HPDE6-E6E7 (cell line): ENCODE measurements at regions not wholly inside any gene's neighbourhood (a gene's known extent, or its start where the extent isn't known, plus 50 kb on each side); places are given as distances from the start of the nearest gene placed in this dataset.
"Not testable (repeated sequence)": the region's sequence is repeated elsewhere in the genome, so short reads cannot be mapped to it uniquely, and the experiment has no call there.

Experiments used
- DNase-seq: peaks from one replicate; pipeline ENCODE4 v3.0.0; 2011; ENCODE audit warnings: missing footprints; ENCODE audit errors: extremely low spot score

- DNase-seq: no peak
These were observed 90.8 kb downstream of the ARL4C start for GRCh38 chr2:234406085-234406484.

DNA sequence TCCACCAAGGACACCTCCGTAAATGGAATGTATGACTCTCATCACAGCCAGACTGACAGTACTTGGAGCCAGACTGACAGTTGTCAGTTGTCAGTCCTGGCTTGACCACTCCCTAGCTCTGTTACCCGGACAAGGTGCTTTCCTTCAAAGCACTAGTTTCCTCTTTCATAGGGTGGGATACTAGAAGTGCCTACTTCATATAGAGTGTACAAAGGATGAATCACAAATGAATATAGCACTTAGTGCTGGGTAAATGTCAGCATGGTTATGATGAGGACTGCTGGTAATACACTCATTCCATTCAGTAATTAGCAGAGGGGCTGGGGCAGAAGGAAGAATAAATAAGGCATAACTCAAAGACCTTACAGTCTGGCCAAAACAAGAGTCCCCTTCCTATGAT lies 91.4 kb downstream of the ARL4C start:
- DNase-seq: no peak

DNA sequence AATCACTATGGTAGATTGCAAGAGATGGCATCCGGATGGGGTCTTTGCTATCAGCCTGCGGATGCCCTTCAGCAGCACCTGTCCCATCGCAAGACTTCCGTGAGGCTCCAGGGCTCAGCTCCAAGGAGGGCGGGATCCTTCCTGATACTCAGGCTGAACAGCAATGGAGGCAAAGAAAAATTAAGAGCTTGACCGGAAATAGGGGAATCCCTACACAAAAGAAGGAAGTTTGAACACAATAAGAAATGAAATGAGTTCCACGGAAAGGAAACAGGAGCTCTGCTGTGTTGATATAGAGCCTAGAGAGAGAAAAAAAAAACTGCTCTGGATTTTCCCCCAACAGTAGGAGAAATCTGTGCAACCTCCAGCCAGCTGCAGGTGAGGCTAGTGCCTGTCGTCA lies 91.9 kb downstream of the ARL4C start:
- no peak for DNase-seq

- DNase-seq: no peak
These were observed 93.1 kb downstream of the ARL4C start for GRCh38 chr2:234403751-234404150.

- no peak for DNase-seq
These were observed 93.8 kb downstream of the ARL4C start for GRCh38 chr2:234403074-234403473.

DNA sequence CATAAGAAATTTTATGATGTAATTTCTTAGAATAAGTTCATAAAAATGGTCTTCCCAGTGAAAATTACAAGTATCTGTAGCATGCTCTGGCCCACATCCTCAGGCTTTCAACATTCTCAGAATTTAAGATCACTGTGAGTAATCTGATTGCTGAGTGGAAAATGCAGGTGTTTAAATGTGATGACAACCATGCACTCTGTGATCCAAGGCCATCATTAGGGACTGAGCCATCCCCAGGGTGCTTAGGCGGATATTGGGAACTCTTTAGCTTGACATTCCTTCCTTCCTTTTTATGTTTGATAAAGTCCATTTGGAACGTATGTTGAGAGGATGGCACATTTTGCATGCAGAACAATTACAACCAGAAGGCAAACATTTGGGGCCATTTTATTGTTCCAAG lies 95.5 kb downstream of the ARL4C start:
- DNase-seq: no peak

DNA sequence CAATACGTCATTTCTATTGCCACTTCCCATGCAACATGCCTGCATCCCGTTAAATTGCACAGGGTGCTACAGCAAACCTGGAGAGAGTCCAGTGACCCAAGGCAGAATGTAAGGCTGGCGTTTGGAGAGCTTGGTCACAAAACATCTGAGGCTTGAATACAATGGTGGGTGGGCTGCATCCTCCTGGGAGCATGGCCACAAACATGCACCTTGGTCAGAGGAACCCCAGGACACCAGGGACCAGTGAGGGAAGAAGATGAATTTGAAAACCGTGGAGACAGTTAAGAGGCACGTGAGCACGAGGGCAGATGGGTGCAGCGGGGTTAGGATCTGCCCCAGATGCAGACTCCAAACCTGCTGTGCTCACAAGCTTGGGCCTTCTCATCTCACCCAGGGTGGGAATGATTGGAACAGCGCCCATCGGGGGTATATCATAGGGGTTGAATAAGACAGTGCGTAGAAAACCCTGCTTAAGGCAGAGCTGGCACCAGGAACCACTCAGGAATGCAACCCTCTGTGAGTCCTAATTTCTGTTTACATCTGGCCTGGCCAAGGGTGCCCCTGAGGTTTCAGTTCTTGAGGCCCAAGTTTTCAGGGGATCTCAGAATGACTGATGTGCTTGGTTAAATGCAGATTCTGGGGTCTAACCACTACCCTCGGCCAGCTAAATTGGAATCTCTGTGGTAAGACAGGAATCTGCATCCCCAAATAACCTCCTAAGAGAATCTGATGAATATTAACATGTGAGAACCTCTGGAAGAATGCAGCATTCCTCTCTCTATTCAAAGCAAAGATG lies 97.2 kb downstream of the ARL4C start:
- no peak for DNase-seq

- no peak for DNase-seq
These were observed 98.3 kb downstream of the ARL4C start for GRCh38 chr2:234398531-234398930.

DNA sequence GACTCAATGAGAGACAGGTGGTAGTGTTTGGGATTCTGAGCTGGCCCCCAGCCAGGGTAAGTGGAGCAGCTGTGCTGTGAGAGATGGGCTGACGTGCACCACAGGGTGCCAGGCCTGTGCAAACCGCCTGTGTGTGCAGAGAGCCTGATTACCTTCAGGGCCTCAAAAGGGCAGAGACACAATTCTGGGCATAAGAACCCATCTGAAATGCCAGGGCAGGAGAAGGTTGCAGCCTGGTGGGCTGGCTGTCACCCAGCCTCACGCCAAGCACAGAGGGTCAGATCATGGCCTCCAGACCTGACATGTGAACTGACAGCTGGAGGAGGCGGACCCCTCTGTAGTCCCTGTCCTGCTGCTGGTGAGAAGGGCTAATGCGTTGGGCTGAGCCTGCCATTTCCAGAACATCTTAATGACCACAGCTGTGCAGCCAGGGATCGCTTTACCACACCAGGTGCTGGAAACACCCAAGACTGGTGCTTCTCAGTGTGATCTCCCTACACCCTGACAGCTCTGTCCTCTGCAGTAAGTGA lies 100.9 kb downstream of the ARL4C start:
- DNase-seq: no peak

GRCh38 chr2:234394450-234394849 lies 102.4 kb downstream of the ARL4C start:
- DNase-seq: no peak

DNA sequence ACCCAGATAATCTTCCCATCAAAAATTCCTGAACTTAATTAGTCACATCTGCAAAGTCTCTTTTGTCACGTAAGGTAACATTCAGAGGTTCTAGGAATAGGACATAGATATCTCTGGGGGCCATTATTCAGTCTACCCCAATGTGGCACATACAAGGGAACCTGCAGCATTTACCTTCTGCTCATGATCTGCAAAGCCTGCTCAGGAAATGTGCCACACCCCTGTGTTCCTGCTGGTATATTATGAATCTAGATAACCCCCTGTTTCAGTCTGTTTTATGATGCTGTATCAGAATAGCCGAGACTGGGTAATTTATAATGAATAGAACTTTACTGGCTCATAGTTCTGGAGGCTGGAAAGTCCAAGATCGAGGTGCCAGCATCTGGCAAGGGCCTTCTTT lies 103.5 kb downstream of the ARL4C start:
- no peak for DNase-seq

- DNase-seq: no peak
These were observed 104.8 kb downstream of the ARL4C start for GRCh38 chr2:234392041-234392615.

- DNase-seq: no peak
These were observed 105.3 kb downstream of the ARL4C start for GRCh38 chr2:234391625-234392024.

GRCh38 chr2:234389661-234390060 lies 107.2 kb downstream of the ARL4C start:
- not testable (repeated sequence) for DNase-seq

DNA sequence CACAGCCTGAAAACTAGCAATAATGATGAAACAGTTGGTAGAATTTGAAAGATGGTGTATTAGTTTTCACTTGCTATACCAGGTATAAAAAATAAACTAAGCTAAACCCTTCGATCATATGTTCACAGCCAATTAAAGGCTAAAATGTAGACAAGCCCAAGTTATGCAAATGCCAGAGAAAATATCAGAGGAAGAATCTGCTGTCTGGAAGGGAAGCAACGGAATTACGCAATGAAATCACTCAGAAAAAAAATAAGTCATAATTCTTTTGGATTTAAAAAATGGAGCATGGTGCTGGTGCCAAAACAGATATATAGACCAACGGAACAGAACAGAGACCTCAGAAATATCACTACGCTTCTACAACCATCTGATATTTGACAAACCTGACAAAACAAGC lies 108.3 kb downstream of the ARL4C start:
- DNase-seq: no peak

- DNase-seq: no peak
These were observed 109.9 kb downstream of the ARL4C start for GRCh38 chr2:234386971-234387370.

DNA sequence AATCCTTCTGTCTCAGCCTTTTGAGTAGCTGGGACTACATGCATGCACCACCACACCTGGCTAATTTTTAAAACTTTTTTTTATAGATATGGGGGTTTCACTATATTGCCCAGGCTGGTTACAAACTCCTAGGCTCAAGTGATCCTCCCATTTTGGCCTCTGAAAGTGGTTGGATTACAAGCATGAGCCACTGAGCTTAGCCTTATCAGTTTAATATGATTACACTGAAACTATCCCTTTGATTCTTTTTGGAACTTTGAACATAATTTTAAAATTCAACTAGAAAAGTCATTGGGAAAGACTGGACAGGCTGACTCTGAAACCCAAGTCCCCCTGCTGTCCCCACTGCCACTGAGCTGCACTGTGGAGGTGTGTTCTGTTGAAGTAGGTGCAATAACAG lies 114.8 kb downstream of the ARL4C start:
- DNase-seq: no peak

DNA sequence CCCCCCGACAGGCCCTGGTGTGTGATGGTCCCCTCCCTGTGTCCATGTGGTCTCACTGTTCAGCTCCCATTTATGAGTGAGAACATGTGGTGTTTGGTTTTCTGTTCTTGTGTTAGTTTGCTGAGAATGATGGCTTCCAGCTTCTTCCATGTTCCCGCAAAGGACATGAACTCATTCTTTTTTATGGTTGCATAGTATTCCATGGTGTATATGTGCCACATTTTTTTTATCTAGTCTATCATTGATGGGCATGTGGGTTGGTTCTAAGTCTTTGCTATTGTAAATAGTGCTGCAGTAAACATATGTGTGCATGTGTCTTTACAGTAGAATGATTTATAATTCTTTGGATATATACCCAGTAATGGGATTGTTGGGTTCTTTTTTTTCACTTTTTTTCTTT lies 117.9 kb downstream of the ARL4C start:
- not testable (repeated sequence) for DNase-seq

- no peak for DNase-seq
These were observed 118.4 kb downstream of the ARL4C start for GRCh38 chr2:234378440-234378839.

GRCh38 chr2:234377761-234378391 lies 119.0 kb downstream of the ARL4C start:
- DNase-seq: no peak

GRCh38 chr2:234376229-234376628 lies 120.7 kb downstream of the ARL4C start:
- no peak for DNase-seq

- no peak for DNase-seq
These were observed 121.6 kb downstream of the ARL4C start for GRCh38 chr2:234375176-234375880.
